ENCODE measurements at regions not wholly inside any gene's neighbourhood (a gene's known extent, or its start where the extent isn't known, plus 50 kb on each side); places are given as distances from the start of the nearest gene placed in this dataset.

DNA sequence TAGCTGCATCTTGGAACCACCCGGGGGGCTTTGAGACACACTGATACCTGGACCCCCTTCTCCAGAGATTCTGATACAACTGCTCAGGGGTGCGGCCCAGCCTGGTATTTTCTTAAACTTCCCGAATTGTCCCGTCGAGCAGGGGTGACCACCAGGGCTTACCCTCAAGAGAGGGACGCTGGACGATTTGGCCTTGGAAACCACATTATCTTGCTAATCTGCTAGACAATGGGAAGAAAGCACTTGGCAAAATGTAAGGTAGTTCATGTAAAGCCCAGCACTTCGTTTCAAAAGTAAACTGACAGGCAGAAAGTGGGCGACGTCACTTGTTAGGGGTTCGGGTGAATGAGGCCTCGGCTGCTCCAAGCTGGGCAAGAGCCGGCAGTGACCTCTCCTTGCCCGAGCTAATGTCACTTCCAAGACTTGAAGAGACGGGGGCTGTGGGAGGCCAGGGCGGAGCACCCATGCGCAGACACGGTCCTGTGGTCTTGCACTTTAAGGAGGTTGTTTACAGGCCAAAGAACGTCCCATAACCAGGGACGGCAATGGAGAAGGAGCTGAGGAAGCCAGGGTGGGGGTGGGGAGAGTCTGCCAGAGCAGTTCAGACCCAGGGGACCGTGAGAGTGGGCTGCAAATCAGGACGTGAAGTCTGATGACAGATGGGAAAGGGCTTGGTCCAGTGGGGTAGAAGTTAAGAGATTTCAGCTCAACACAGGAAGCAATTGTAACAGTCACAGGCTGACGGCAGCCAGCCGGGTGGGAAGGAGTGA is 152.7 kb upstream of the GSE1 start:
- no peak for DNase-seq (ENCODE audit: low read depth)

- no peak for DNase-seq (ENCODE audit: low read depth)
Measured at GRCh38 chr16:85461022-85461813, 151.9 kb upstream of the GSE1 start.

DNA sequence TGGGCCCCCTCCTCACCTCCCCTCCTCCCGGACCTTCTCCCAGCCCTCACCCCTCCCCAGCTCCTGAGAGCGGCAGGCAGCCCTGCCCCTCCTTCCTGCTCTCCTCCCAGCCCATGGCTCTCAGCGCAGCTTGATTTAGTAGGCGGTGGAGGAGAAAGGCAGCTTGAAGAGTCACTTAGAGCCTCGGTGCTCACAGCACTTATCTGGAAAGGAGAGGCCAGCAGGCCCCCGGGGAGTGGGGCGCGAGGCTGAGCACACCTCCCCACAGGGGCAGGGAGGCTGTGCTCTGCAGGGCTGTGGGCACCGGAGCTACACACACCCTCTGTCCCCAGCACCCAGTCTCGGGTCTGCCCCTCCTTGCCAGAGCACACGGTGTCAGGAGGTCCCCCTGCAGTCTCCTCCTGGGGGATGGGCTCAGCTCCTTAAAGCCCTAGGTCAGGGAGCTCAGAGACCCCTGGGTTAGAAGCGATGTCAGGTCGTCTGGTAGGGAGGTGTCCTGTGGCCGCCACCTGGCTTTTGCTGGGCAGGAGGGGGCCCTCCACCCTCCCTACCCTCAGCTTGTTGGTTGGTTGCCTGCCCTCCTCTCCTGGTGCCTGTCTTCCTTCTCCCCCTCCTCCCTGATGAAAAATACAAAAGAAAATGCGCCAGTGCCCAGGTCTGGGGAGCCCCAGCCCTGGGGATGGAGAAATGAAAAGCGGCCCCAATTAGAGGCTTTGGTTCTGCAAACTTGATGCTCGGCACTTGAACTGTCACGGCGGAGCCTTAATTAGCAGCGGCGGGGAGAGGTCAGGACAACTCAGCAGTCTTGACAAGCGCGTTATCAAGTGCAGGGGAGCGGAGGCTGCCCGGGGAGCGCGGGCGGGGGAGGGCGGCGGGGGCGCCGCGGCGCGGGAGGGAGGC is 151.1 kb upstream of the GSE1 start:
- DNase-seq (ENCODE audit: low read depth): no peak

DNA sequence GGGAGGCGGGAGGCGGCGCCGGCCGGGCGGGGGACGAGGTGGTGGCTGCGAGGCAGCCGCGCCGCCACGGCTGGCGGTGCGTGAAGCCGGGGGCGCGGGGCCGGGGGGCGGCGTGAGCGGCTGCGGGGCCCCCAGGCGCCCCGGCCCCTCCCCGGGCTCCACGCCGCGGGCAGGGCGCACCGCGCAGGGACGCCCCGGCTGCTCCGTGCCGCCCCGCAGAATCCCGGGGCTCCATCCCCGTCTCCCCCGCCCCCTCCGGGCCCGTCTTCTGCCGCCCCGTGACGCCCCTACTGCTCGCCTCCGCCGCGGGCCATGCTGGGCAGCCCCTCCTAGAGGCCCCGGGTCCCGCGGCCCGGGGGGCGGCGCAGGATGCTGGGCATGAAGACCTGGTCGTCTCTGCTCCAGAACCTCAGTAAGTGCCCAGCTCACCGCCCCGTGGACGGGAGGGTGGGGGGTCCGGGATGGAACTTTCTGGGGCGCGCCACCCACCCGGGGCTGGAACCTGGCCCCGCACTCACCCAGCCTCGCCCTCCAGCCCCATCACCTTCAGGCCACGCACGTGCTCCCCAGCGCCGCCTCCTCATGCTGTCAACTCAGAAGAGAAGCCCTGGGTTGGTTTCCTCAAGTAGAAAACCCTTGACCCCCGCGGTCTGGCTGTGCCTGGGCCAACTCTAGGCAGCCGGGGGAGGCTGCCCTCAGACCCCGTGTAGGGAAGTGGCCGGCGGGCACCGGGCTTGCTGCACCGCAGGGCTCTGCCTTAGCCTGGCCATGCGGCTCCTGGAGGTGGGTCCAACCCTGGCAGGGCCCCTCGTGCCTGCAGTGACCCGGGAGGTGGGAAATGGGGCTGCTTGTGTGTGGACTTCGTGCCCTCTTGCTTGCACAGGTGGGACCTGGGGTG is 150.2 kb upstream of the GSE1 start:
- DNase-seq (ENCODE audit: low read depth): no peak

DNA sequence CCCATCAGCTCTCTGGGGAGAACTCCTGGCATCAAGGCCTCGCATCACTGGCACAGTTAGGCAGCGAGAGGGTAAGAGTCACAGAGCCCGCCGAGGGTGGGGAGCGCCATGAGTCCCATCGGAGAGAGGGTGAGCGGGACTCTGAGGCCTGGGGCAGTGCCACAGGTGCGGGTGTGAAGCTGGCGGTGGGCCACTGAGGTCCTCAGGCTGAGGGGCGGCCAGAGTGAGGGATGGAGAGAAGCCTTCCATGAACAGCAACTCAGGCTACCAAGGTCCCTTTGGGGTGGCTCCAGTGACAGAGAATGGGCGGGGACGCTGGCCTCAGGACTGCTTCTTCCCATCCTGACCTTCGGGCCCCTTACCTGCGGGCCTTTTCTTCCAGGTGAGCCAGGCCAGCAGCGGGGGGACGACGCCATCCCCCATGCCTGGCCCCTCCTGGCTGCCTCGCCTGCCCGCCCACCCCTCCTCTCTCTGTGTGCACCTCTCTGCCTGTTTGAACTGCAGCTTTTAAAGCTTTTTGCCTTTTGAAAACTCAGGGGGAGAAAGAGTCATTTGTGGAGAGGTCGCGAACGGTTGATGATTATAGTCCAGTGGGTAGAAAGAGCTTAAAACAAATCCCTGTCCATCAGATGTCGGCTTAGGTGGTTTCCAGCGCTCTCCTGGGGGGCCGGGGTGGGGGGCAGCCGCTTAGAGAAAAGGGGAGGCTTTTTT is 149.3 kb upstream of the GSE1 start:
- DNase-seq (ENCODE audit: low read depth): no peak

- DNase-seq (ENCODE audit: low read depth): no peak
Measured at GRCh38 chr16:85464383-85465305, 148.5 kb upstream of the GSE1 start.

DNA sequence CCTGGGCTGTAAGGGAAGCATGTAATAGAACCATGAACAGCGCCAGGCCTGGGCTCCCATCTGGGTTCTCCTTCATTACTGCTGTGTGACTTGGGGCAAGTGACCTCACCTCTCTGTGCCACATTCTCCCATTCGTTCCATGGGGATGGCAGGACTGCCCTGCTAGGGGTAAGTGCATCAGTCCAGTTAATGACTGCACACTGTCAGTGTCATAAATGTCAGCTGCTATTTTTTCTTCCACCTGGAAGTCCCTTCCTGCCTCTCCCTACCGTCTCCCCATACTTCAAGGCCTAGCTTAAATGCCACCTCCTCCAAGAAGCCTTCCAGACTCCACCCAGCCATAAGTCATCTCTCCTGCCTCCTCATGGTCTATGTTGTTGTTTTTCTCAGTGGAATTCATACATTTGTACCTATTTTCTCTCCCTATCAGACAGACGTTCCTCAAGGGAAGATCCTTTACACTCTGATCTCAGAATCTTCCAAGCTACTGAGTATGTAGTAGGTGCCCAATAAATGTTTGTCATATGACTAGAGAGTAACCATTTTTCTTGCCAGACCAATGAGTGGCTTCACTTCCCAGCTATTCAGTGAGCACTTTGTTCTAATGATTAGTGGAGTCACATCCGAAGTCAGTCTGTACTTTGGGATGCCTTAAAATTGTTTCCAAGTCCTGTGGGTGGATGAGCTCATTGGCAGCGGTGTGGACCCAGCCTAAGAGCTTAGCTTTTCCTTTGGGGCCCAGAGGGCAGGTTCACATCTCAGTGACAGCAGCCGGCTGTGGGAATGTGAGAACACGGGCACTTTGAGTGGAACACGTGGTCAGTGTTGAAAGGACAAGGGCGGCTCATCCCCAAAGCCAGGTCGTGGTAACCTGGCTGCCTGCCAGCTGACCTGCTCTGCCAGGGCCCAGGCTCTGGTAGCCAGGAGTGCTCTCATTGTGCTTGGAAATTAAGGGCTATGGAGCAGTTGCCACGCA is 147.5 kb upstream of the GSE1 start:
- DNase-seq (ENCODE audit: low read depth): no peak

DNA sequence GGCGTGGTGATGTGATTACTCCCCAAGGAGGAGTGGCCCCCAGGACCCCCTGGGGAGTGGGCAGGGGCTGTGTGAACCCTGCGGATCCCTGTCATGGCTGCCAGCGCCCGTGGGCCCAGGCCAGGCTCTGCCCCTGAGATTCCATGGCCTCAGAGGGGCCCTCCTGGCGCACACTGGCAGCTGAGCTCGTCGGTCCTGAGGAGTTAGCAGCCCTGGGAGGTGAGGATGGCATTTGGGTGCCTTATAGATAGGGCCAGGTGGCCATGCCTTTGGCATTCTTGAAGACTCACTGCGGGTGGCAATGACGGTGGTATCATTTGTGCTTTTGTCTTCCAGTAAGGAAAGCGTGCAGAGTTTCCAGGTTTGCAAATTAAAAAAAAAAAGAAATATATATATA is 146.8 kb upstream of the GSE1 start:
- DNase-seq (ENCODE audit: low read depth): no peak

DNA sequence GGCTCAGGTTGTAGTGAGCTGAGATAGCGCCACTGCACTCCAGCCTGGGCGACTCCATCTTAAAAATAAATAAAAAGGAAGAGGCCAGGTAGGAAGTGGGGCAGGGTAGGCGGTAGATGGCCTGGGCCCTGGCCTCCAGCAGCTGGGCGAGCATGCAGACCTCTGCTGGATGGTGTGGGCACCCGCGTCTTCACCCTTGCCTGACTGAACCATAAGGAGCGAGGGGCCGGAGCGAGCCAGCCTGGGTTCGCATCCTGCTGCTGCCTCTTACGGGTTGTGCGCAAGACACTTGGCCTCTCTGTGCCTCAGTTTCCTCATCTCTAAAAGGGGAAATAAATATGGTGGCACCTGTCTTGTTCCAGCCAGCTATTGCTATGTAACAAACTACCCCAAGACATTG is 146.1 kb upstream of the GSE1 start:
- DNase-seq (ENCODE audit: low read depth): no peak

- DNase-seq (ENCODE audit: low read depth): no peak
Measured at GRCh38 chr16:85469929-85470590, 143.1 kb upstream of the GSE1 start.

DNA sequence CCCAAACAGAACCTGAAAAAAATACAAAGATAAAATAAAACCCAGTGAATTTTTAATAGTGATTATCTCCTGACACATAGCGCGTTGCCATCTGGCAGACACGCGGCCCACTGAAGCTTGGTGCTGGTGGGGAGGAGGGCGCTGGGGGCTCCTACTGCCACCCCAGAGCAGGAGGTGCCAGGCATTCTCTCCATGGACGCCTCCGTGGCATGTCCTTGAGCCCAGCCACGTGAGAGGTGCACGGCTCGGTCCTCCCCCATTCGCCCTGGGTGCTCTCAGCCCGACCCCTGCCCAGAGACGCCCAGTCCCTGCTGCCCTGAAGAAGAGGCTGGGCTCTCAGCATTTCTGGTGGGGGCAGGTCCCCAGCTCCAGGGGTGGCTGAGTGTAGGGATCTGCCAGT is 142.2 kb upstream of the GSE1 start:
- no peak for DNase-seq (ENCODE audit: low read depth)

GRCh38 chr16:85471469-85472431 is 141.4 kb upstream of the GSE1 start:
- DNase-seq (ENCODE audit: low read depth): no peak

DNA sequence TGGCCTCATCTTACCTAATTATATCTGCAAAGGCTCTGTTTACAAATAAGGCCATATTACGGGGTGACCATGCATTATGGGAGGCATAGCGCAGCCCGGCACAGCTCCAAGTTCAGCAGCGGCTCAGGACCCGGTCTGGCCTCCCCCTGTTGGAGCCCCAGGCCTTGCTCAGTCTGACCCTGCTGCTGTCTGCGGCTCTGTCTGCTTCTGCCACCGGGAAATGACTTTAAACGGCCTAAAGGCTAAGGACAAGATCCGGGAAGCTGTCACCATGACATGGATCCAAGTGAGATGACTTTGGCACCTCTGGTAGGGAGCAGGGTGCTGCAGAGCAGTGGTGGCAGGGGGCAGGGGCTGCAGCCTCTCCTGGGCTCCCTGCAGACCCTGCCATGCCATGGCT is 140.6 kb upstream of the GSE1 start:
- DNase-seq (ENCODE audit: low read depth): no peak

DNA sequence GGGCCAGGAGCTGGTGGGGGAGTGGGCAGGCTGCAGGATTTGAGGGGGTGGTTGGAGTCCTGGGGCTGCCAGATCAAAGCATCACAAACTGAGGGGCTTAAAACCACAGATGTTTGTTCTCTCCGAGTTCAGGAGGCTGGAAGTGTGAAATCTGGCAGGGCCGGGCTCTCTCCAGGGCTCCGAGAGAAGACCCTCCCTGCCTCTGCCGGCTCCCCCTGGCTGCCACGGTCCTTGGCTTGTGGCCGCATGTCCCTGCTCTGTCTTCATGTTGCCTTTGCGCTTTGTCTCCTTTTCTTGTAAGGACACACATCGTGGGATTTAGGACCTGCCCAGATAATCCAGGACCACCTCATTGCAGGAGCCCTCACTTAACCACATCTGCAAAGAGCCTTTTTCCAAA is 139.8 kb upstream of the GSE1 start:
- DNase-seq (ENCODE audit: low read depth): no peak

DNA sequence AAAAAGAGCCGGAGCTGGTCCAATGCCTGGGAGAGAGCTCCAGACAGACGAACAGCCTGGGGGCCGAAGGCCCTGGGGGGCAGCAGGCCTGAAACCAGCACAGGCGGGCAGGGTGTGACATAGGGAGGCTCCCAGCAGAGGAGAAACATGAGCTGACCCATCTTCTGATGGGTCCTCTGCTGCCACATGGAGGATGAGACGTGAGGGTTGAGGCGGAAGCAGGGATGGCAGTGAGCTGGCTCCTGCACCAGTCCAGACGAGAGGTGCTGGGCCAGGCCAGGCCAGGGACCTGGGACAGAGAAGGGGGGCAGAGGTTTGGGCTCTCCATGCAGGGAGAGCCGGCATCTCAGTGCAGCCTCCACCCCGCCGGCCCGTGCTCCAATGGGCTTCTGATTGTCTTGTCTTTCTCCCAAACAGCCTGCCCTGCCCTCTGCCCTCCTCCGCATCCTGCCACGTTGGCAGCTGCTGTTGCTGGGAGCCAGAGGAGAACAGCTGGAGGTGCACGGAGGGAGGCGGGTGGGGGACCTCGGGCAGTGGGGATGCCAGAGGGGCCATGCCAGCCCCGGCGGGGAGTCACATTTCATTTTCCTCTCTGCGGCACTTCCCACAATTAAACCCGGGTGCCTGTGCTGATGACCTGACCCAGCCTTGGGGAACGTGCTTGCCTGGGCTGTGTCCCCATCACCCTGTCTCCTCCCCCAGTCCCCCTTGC is 139.1 kb upstream of the GSE1 start:
- no peak for DNase-seq (ENCODE audit: low read depth)

- DNase-seq (ENCODE audit: low read depth): no peak
Measured at GRCh38 chr16:85474621-85475217, 138.4 kb upstream of the GSE1 start.

Measured in stimulated activated CD8-positive, alpha-beta memory T cell treated with anti-CD3 and anti-CD28 coated beads, Interleukin-7, amount 100 ng/mL, for 24 hours (primary cell).